HG03469 (cell line): ENCODE measurements at regions not wholly inside any gene's neighbourhood (a gene's known extent, or its start where the extent isn't known, plus 50 kb on each side); places are given as distances from the start of the nearest gene placed in this dataset.
"Not testable (repeated sequence)": the region's sequence is repeated elsewhere in the genome, so short reads cannot be mapped to it uniquely, and the experiment has no call there.

Experiments used
- ATAC-seq: cut with Tn5 transposase; IDR thresholded peaks from one replicate; pipeline ENCODE4 v1.9.1; 2021; ENCODE audit warnings: mild to moderate bottlenecking, moderate library complexity, moderate number of reproducible peaks; ENCODE audit not compliant: unreplicated experiment

DNA sequence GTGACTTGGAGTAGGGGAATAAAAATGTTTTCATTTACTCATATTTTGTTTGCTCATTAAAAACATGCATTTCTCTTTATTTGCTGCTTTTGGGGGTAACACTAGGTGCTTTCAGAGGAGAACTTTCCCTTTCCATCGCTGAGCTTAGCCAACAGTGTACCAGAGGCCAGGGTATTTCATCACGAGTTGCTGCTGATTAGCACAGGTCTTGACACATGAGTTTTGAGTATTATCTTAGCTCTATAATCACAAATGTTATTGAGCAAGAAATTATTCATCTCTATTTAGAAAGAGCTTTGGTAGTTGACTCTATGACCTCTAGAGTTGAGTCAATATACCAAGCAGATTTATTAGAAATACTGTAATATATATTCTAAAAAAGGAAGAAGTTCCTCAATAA, 375.9 kb downstream of the NXPH1 start:
- no peak for ATAC-seq

- no peak for ATAC-seq
Observed at GRCh38 chr7:8817448-8818036, 384.1 kb downstream of the NXPH1 start.

GRCh38 chr7:8818406-8818805, 385.0 kb downstream of the NXPH1 start:
- no peak for ATAC-seq

- ATAC-seq, result no peak
Observed at GRCh38 chr7:8822595-8822994, 389.2 kb downstream of the NXPH1 start.

GRCh38 chr7:8823486-8823885, 390.1 kb downstream of the NXPH1 start:
- ATAC-seq, result no peak

DNA sequence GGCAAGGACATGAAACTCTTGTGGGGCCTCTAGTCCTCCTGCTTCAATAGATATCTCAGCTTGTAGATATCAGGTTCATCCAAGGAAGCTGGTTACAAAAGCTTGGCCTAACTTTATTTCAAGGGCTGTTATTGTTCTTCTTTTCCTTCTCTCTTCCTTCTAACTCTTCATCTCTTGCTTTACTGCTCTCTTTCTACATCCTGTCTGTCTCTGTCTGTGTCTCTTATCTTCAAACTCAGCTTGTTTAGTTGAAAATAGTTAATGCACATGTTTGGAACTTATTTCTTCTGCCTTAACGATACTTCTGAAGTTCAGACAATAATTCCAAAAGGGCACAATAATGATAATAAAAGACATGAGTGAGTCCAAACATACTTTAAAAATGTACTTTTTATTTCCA, 393.9 kb downstream of the NXPH1 start:
- no peak for ATAC-seq

DNA sequence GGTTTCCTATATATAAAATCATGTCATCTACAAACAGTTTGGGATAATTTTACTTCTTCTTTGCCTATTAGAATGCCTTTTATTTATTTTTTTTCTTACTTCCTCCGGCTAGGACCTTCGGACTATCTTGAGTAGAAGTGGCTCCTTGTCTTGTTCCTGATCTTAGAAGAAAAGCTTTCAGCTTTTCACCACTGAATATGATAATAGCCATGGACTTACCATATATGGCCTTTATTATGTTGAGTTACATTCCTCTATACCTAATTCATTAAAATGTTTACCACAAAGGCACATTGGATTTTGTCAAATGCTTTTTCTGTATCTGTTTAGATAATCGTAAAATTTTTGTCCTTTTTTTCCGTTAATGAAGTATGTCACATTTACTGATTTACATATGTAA, 395.7 kb downstream of the NXPH1 start:
- no peak for ATAC-seq

DNA sequence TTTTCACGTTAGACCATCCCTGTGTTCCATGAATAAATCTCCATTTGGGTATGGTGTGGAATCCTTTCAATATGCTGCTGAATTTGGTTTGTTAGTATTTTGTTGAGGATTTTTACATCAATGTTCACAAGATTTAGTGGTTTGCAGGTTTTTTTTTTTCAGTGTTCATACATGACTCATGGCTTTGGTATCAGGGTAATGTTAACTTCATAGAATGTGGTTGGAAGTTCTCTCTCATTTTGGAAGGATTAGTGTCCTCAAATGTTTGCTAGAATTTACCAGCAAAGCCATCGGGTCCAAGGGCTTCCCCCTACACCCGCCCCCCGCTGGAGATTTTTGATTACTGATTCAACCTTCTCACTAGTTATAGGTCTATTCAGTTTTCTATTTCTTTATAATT, 398.0 kb downstream of the NXPH1 start:
- no peak for ATAC-seq

DNA sequence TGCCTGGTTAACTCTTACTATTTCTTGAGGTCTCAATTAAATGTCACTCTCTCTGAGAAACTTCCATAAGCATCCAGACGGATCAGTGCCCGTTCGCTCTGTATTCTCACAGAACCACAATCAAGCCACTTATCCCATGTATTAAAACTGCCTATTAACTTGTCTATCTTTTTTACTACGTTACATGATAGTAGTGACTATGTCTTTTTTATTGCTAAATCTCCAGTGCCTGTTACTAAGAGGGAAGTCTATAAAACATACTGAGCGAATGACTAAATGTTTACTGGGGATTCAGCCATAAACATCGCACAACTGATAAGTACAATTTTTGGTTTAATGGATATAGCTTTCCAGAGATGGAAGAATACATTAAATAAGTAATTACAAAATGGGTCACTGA, 399.9 kb downstream of the NXPH1 start:
- no peak for ATAC-seq

DNA sequence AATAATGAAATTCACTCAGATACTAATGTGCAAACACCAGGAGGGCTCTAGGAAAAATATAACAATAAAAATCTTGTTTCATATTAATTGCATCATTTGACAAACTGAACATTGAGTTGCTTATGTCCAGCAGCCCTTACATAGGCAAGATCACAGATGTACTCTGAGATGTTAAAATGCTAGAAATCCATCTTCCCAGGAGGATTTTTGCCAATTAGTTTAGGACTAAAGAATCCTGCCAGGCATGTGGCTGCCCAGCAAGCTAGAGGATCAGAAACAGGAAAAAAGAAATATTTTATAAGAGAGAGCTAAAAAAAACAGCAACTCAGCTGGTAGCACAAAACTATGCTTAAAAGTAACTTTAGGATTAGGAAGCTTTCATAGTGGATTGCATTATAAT, 407.8 kb downstream of the NXPH1 start:
- ATAC-seq, result no peak

GRCh38 chr7:8871716-8872115, 438.3 kb downstream of the NXPH1 start:
- ATAC-seq, result no peak

DNA sequence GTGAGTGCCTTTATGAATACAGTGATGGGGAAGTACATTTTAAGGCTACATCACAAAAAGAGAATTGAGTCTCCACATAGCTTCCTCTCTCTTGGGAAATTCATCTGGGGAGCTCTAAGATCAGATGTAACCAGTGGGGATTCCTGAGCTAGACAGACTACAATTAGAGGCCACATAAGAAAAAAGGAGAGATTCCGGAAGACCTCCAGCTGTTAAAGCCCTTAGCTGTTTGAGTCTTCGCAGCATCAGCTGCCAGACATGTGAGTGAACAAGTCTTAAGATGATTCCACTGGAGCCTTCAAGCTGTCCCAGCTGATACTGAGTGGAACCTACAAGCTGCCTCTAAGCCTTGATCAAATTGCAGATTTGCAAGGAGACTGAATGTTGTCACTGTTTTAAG, 448.5 kb downstream of the NXPH1 start:
- ATAC-seq, result no peak

GRCh38 chr7:8885480-8886000, 452.1 kb downstream of the NXPH1 start:
- no peak for ATAC-seq

DNA sequence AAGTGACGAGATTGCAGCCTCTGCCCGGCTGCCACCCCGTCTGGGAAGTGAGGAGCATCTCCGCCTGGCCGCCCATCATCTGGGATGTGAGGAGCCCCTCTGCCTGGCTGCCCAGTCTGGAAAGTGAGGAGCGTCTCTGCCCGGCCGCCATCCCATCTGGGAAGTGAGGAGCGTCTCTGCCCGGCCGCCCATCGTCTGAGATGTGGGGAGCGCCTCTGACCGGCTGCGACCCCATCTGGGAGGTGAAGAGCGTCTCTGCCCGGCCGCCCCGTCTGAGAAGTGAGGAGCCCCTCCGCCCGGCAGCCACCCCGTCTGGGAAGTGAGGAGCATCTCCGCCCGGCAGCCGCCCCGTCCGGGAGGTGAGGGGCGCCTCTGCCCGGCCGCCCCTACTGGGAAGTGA, 456.9 kb downstream of the NXPH1 start:
- ATAC-seq, result not testable (repeated sequence)

DNA sequence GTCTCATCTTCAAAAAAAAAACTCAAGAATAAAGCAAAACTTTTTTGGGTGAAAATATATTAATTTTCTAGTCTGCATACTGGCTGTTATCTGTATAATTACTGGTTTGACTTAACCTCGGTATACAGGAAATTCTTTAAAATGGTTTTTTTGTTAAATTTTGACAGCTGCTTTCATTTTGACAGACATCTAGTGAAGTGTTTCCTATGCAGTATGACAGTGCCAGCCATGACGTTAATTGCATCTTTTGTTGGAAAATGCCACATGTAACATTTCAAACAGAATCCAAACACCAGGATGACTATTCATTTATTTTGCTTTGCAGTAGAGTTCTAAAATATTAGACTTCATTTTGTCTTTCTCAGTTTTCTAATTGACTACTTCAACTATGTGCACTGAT, 460.4 kb downstream of the NXPH1 start:
- no peak for ATAC-seq

DNA sequence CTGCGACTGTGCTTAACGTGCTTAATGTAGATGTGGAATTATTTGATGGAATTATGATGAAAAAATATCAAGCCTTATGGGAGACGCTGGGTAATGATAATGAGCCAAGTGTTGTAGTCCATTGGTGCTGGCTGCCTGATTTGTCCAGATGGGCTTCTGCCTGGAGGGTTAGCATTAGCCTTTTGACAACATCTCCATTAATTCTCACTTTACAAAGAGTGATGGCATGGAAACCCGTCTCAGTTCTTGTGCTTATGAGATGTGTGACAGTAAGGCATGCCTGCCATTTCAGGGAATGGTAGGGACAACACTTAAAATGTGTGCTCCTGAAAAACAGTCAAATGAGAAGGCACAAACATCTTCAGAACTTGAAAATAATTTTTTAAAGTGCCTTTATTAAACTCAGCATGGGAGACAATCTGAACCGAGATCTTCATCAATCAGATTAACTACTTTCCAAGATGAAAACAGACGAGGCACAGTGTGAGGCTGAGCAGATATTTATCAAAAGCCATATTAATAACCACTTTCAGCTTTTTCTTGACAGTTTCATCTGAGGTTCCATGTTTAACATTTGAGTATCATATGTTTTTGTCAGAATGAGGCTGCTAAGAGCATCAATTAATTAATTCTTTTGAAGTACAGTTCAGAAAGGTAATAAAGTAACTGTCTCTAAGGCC, 473.1 kb downstream of the NXPH1 start:
- ATAC-seq, result no peak

- ATAC-seq, result no peak
Observed at GRCh38 chr7:8908889-8909288, 475.5 kb downstream of the NXPH1 start.

- no peak for ATAC-seq
Observed at GRCh38 chr7:8913682-8914081, 480.3 kb downstream of the NXPH1 start.

DNA sequence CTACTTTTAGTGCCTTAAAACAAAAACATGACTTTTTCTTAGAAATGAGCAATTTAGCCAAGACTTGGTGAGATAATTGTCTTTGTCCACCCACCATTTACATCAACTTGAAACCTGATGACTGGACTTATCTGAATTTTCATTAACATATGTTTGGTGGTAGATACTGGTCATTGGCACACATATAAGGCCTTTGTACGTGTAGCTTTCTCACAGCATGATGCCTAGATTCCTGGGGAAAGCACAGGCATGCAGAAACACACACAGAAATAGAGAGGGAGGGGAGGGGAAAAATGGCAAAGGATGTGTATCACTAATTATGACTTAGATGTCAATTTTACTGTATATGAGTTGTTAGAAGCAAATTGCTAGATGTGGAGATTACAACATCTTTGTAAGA, 488.4 kb downstream of the NXPH1 start:
- ATAC-seq, result no peak

GRCh38 chr7:8922726-8923125, 489.3 kb downstream of the NXPH1 start:
- no peak for ATAC-seq

DNA sequence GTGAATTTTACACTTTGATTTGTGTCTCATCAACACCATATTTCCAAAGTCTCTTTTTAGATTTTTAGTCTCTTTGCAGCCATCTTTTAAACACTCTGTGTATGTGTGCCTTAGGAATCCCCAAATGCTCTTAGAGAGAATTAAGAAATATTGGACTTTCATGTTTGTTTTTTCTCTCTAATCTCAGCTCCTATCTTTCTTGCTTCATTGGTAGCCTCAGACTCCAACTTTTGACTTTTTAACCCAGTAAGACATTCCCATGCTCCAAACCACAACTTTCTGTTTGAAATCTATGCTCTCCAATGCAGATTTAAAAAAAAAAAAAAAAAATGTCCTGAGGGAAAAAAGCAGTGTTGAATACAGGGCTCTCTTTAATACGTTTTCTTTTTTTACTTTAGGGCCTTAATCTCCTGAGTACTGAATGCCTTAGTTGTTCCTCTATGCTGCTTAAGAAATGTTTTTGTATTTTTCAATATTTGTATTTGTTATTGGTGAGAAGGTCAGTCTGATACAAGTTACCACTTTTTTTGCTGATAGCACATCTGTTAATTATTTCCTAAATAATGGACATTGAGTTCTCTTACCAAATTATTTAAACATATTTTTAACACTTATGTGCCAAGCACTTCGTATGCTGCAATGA, 489.9 kb downstream of the NXPH1 start:
- no peak for ATAC-seq

- no peak for ATAC-seq
Observed at GRCh38 chr7:8931906-8932646, 498.7 kb downstream of the NXPH1 start.
